ENCODE measurements at regions not wholly inside any gene's neighbourhood (a gene's known extent, or its start where the extent isn't known, plus 50 kb on each side); places are given as distances from the start of the nearest gene placed in this dataset.

DNA sequence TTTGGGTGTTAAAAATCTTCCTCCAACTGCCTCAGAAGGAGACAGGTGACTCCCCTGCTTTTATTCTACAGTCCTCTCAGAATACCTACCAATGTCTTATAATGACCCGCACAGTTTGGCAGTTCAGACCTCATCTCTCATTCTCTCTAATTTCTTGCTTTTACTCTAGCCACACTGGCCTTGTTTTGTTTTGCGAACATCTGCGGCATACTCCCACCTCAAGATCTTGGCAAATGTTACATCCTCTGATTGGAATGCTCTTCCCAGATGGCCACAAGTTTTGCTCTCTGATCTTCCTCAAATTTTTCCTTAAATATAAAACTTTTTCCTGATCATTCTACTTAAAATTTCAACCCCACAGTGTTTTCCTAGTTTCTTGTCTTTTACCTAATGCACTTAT is 94.1 kb downstream of the PLSCR2 start:
- TF ChIP-seq, protein P1, sequence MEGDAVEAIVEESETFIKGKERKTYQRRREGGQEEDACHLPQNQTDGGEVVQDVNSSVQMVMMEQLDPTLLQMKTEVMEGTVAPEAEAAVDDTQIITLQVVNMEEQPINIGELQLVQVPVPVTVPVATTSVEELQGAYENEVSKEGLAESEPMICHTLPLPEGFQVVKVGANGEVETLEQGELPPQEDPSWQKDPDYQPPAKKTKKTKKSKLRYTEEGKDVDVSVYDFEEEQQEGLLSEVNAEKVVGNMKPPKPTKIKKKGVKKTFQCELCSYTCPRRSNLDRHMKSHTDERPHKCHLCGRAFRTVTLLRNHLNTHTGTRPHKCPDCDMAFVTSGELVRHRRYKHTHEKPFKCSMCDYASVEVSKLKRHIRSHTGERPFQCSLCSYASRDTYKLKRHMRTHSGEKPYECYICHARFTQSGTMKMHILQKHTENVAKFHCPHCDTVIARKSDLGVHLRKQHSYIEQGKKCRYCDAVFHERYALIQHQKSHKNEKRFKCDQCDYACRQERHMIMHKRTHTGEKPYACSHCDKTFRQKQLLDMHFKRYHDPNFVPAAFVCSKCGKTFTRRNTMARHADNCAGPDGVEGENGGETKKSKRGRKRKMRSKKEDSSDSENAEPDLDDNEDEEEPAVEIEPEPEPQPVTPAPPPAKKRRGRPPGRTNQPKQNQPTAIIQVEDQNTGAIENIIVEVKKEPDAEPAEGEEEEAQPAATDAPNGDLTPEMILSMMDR (conservative IDR thresholded peaks at IDR 0.05; ENCODE audit: low read depth, low read length) = no peak
- no peak for TF ChIP-seq EZH2phosphoT487 (IDR thresholded peaks at IDR 0.05; ENCODE audit: borderline replicate concordance, low read length)
- no peak for TF ChIP-seq EZH2 (IDR thresholded peaks at IDR 0.05; ENCODE audit: low read length, unreplicated experiment)

All from PC-3 (cell line).